Trophoblast cell (in vitro differentiated cells and primary cell): ENCODE measurements at regions not wholly inside any gene's neighbourhood (a gene's known extent, or its start where the extent isn't known, plus 50 kb on each side); places are given as distances from the start of the nearest gene placed in this dataset.

Experiments
- DNase-seq, 2 donors: peaks; one replicate each; pipeline ENCODE4 v3.0.0-alpha.2; 2016
- H2AFZ ChIP-seq: 2 replicates; pipeline ENCODE4 v1.6.1; 2013; ENCODE audit warnings: low read length, moderate library complexity, mild to moderate bottlenecking; ENCODE audit not compliant: insufficient read depth, poor library complexity
- H2AK5ac ChIP-seq: 2 replicates; pipeline ENCODE4 v1.6.1; 2013; ENCODE audit warnings: mild to moderate bottlenecking, low read length
- H2BK120ac ChIP-seq: 2 replicates; pipeline ENCODE4 v1.6.1; 2013; ENCODE audit warnings: low read length, mild to moderate bottlenecking, moderate library complexity; ENCODE audit not compliant: insufficient read depth, poor library complexity
- H2BK12ac ChIP-seq: 2 replicates; pipeline ENCODE4 v1.6.1; 2013; ENCODE audit warnings: mild to moderate bottlenecking, low read length, moderate library complexity
- H2BK5ac ChIP-seq: 2 replicates; pipeline ENCODE4 v1.6.1; 2013; ENCODE audit warnings: low read length, low read depth, moderate library complexity, mild to moderate bottlenecking; ENCODE audit not compliant: poor library complexity
- H3K14ac ChIP-seq: 2 replicates; pipeline ENCODE4 v1.6.1; 2013; ENCODE audit warnings: mild to moderate bottlenecking, low read length
- H3K18ac ChIP-seq: 2 replicates; pipeline ENCODE4 v1.6.1; 2013; ENCODE audit warnings: mild to moderate bottlenecking, low read length
- H3K23ac ChIP-seq: 2 replicates; pipeline ENCODE4 v1.6.1; 2013; ENCODE audit warnings: low read length
- H3K27ac ChIP-seq: 2 replicates; pipeline ENCODE4 v1.5.1; 2013; ENCODE audit warnings: low read depth, mild to moderate bottlenecking, inconsistent platforms, low read length, moderate library complexity
- H3K27me3 ChIP-seq: 2 replicates; pipeline ENCODE4 v1.6.1; 2013; ENCODE audit warnings: inconsistent platforms, mild to moderate bottlenecking, low read length, moderate library complexity; ENCODE audit not compliant: insufficient read depth
- H3K36me3 ChIP-seq, 2 experiments: 1 replicate in 1 of 2; 2 replicates in 1 of 2; pipeline ENCODE4 v1.6.1; 2013; ENCODE audit warnings: low read length in 2 of 2, mild to moderate bottlenecking in 2 of 2, moderate library complexity in 1 of 2; ENCODE audit not compliant: insufficient read depth in 2 of 2, control insufficient read depth in 1 of 2
- H3K4ac ChIP-seq: 2 replicates; pipeline ENCODE4 v1.6.1; 2013; ENCODE audit warnings: low read depth, mild to moderate bottlenecking, low read length, moderate library complexity
- H3K4me1 ChIP-seq, 2 experiments: 1 replicate in 1 of 2; 2 replicates in 1 of 2; pipeline ENCODE4 v1.6.1; 2013; ENCODE audit warnings: low read length in 2 of 2, mild to moderate bottlenecking in 2 of 2, moderate library complexity in 1 of 2; ENCODE audit not compliant: insufficient read depth in 2 of 2, control insufficient read depth in 1 of 2
- H3K4me2 ChIP-seq: 2 replicates; pipeline ENCODE4 v1.6.1; 2013; ENCODE audit warnings: inconsistent platforms, mild to moderate bottlenecking, low read length, moderate library complexity
- H3K4me3 ChIP-seq: 2 replicates; pipeline ENCODE4 v1.5.1; 2013; ENCODE audit warnings: mild to moderate bottlenecking, low read depth, low read length, inconsistent platforms
- H3K79me1 ChIP-seq: one replicate; pipeline ENCODE4 v1.6.1; 2013; ENCODE audit warnings: low read length
- H3K79me2 ChIP-seq: 2 replicates; pipeline ENCODE4 v1.6.1; 2013; ENCODE audit warnings: low read length, mild to moderate bottlenecking; ENCODE audit not compliant: control insufficient read depth, insufficient read depth, poor library complexity
- H3K9ac ChIP-seq: 2 replicates; pipeline ENCODE4 v1.6.1; 2013; ENCODE audit warnings: mild to moderate bottlenecking, low read length
- H3K9me3 ChIP-seq: 2 replicates; pipeline ENCODE4 v1.6.1; 2013; ENCODE audit warnings: low read depth, mild to moderate bottlenecking, control low read depth, inconsistent platforms, low read length; ENCODE audit not compliant: insufficient read depth
- H4K12ac ChIP-seq: 2 replicates; pipeline ENCODE4 v1.6.1; 2013; ENCODE audit warnings: low read depth, mild to moderate bottlenecking, low read length, moderate library complexity
- H4K8ac ChIP-seq: 2 replicates; pipeline ENCODE4 v1.6.1; 2013; ENCODE audit warnings: low read depth, mild to moderate bottlenecking, low read length, moderate library complexity
- H4K91ac ChIP-seq: one replicate; pipeline ENCODE4 v1.6.1; 2013; ENCODE audit warnings: low read depth, mild to moderate bottlenecking, low read length, moderate library complexity
- WGBS: extraction: QIAGEN DNeasy Blood & Tissue Kit; methylation state at CpG from one replicate; pipeline ENCODE4 v1.1.7; 2013; ENCODE audit warnings: missing lambda C conversion rate; ENCODE audit not compliant: insufficient read length, insufficient coverage; ENCODE audit errors: extremely low coverage; 5-methylcytosine and 5-hydroxymethylcytosine counted together

- Histone ChIP-seq H3K27ac (no peak overlapping the region), H3K36me3 (no peaks in the 10 kb centered on the region), H3K23ac (no peak overlapping the region), H4K8ac (no peak overlapping the region), H3K27me3 (no peaks in the 10 kb centered on the region), H3K18ac (no peak overlapping the region), H2BK120ac (no peak overlapping the region), H3K79me2 (no peaks in the 10 kb centered on the region), H2AFZ (no peak overlapping the region), H3K4me2 (no peak overlapping the region), H2BK5ac (no peak overlapping the region), H2AK5ac (no peak overlapping the region), H3K4me3 (no peak overlapping the region), H3K79me1 (no peaks in the 10 kb centered on the region), H4K12ac (no peak overlapping the region), H3K4ac (no peak overlapping the region), H3K9me3 (no peaks in the 10 kb centered on the region), H3K14ac (no peak overlapping the region), H3K9ac (no peak overlapping the region), H3K4me1 (no peaks in the 10 kb centered on the region), H2BK12ac (no peak overlapping the region), H4K91ac (no peak overlapping the region)
- WGBS: no CpG with 5 or more reads among the region's 2 CpGs
- no peak for DNase-seq
These were observed 67.6 kb upstream of the GNG2 start for GRCh38 chr14:51792809-51793208.

GRCh38 chr14:51805541-51805940 lies 54.9 kb upstream of the GNG2 start:
- H3K27ac ChIP-seq: no peak overlapping the region
- H3K4me1 ChIP-seq: no peaks in the 10 kb centered on the region
- DNase-seq: no peak
- H3K27me3 ChIP-seq: no peaks in the 10 kb centered on the region
- no peak overlapping the region for H2AFZ ChIP-seq
- no CpG with 5 or more reads among the region's 2 CpGs for WGBS
- no peak overlapping the region for H3K4me2 ChIP-seq
- no peaks in the 10 kb centered on the region for H3K36me3 ChIP-seq
- no peak overlapping the region for H4K12ac ChIP-seq
- no peak overlapping the region for H3K9ac ChIP-seq
- H3K4ac ChIP-seq: no peak overlapping the region
- H4K8ac ChIP-seq: no peak overlapping the region
- H3K79me1 ChIP-seq: no peaks in the 10 kb centered on the region
- H3K4me3 ChIP-seq: no peak overlapping the region
- no peak overlapping the region for H2BK12ac ChIP-seq
- H2BK120ac ChIP-seq: no peak overlapping the region
- H4K91ac ChIP-seq: no peak overlapping the region
- no peak overlapping the region for H3K14ac ChIP-seq
- H3K9me3 ChIP-seq: peaks cover 4% of the 10 kb centered on the region
- no peak overlapping the region for H3K18ac ChIP-seq
- H3K23ac ChIP-seq: no peak overlapping the region
- H2AK5ac ChIP-seq: no peak overlapping the region
- H3K79me2 ChIP-seq: no peaks in the 10 kb centered on the region
- H2BK5ac ChIP-seq: no peak overlapping the region

- no peak overlapping the region for H3K23ac ChIP-seq
- no peak overlapping the region for H4K8ac ChIP-seq
- WGBS: no CpG with 5 or more reads among the region's 6 CpGs
- H3K27ac ChIP-seq: no peak overlapping the region
- H3K4ac ChIP-seq: no peak overlapping the region
- H4K91ac ChIP-seq: no peak overlapping the region
- H2AK5ac ChIP-seq: no peak overlapping the region
- H3K9ac ChIP-seq: no peak overlapping the region
- no peak overlapping the region for H2BK5ac ChIP-seq
- H2BK120ac ChIP-seq: no peak overlapping the region
- no peaks in the 10 kb centered on the region for H3K27me3 ChIP-seq
- H2AFZ ChIP-seq: no peak overlapping the region
- H4K12ac ChIP-seq: no peak overlapping the region
- no peaks in the 10 kb centered on the region for H3K4me1 ChIP-seq
- peaks cover 4% of the 10 kb centered on the region for H3K9me3 ChIP-seq
- no peak overlapping the region for H3K18ac ChIP-seq
- no peak overlapping the region for H2BK12ac ChIP-seq
- H3K4me2 ChIP-seq: no peak overlapping the region
- no peaks in the 10 kb centered on the region for H3K36me3 ChIP-seq
- no peak overlapping the region for H3K4me3 ChIP-seq
- no peak for DNase-seq
- H3K79me2 ChIP-seq: no peaks in the 10 kb centered on the region
- H3K79me1 ChIP-seq: no peaks in the 10 kb centered on the region
- no peak overlapping the region for H3K14ac ChIP-seq
These were observed 54.1 kb upstream of the GNG2 start for GRCh38 chr14:51806026-51807023.

GRCh38 chr14:51807356-51807755 lies 53.1 kb upstream of the GNG2 start:
- Histone ChIP-seq H3K36me3 (no peaks in the 10 kb centered on the region), H3K27ac (no peak overlapping the region), H3K4me2 (no peak overlapping the region), H4K91ac (no peak overlapping the region), H4K8ac (no peak overlapping the region), H3K79me2 (no peaks in the 10 kb centered on the region), H3K23ac (no peak overlapping the region), H2AK5ac (no peak overlapping the region), H2BK12ac (no peak overlapping the region), H3K18ac (no peak overlapping the region), H3K4ac (no peak overlapping the region), H3K9me3 (peaks cover 4% of the 10 kb centered on the region), H3K9ac (no peak overlapping the region), H3K4me1 (no peaks in the 10 kb centered on the region), H2BK5ac (no peak overlapping the region), H3K14ac (no peak overlapping the region), H3K79me1 (no peaks in the 10 kb centered on the region), H4K12ac (no peak overlapping the region), H3K27me3 (no peaks in the 10 kb centered on the region), H2BK120ac (no peak overlapping the region), H3K4me3 (no peak overlapping the region), H2AFZ (no peak overlapping the region)
- no peak for DNase-seq
- no CpG with 5 or more reads among the region's 6 CpGs for WGBS
